ENCODE measurements at regions not wholly inside any gene's neighbourhood (a gene's known extent, or its start where the extent isn't known, plus 50 kb on each side); places are given as distances from the start of the nearest gene placed in this dataset.

- TF ChIP-seq CTCF (conservative IDR thresholded peaks at IDR 0.05; ENCODE audit: low read length): no peak
- no peak for TF ChIP-seq EZH2phosphoT487 (IDR thresholded peaks at IDR 0.05; ENCODE audit: borderline replicate concordance, low read depth, low read length)
Measured at GRCh38 chr3:110291886-110292501, 779.6 kb upstream of the NECTIN3 start.
